H1 (cell line): ENCODE measurements at regions not wholly inside any gene's neighbourhood (a gene's known extent, or its start where the extent isn't known, plus 50 kb on each side); places are given as distances from the start of the nearest gene placed in this dataset.

Experiments
- CTCF ChIA-PET: fragments of 300-600 bp; sonication (Branson Sonifier 250); formaldehyde crosslinking; loops from one replicate; lab custom pipeline; 2021; ENCODE audit not compliant: partially characterized antibody; lab: Charles Lee
- POLR2A ChIA-PET: fragments of 300-600 bp; sonication (Branson Sonifier 250); formaldehyde crosslinking; loops from one replicate; lab custom pipeline; 2021; ENCODE audit warnings: inconsistent platforms; ENCODE audit not compliant: partially characterized antibody; lab: Charles Lee
- DNase-seq, 2 experiments: peaks; one replicate each; pipeline versions ENCODE4 v3.0.0 to v3.0.0-alpha.2; 2010 to 2022; ENCODE audit warnings: low spot score in 2 of 2, low read depth in 1 of 2, mixed read lengths in 1 of 2
- FAIRE-seq: peaks from 2 replicates; lab custom pipeline; 2011; peaks lifted over from hg19 to GRCh38; lab: Jason Lieb, UNC
- H2AFZ ChIP-seq: 2 replicates; pipeline ENCODE4 v1.8.1; 2012; ENCODE audit warnings: low read length, inconsistent platforms
- H2AK5ac ChIP-seq: 2 replicates; pipeline ENCODE4 v1.6.1; 2013; ENCODE audit warnings: low read depth, low read length
- H2BK120ac ChIP-seq: replicated peaks from 2 replicates; pipeline ENCODE3; 2013; ENCODE audit warnings: low read depth, low read length, inconsistent platforms
- H2BK12ac ChIP-seq: 2 replicates; pipeline ENCODE4 v1.6.1; 2013; ENCODE audit warnings: low read depth, low read length
- H2BK15ac ChIP-seq: 2 replicates; pipeline ENCODE4 v1.6.1; 2013; ENCODE audit warnings: low read length
- H2BK20ac ChIP-seq: 2 replicates; pipeline ENCODE4 v1.6.1; 2013; ENCODE audit warnings: low read length
- H2BK5ac ChIP-seq: 2 replicates; pipeline ENCODE4 v1.6.1; 2013; ENCODE audit warnings: low read depth, low read length
- H3K14ac ChIP-seq: 2 replicates; pipeline ENCODE4 v1.6.1; 2013; ENCODE audit warnings: inconsistent platforms; ENCODE audit not compliant: insufficient read length
- H3K18ac ChIP-seq: 2 replicates; pipeline ENCODE4 v1.6.1; 2013; ENCODE audit warnings: low read length; ENCODE audit errors: extremely low read depth
- H3K23ac ChIP-seq: 2 replicates; pipeline ENCODE4 v1.6.1; 2013; ENCODE audit warnings: inconsistent platforms; ENCODE audit not compliant: insufficient read length
- H3K23me2 ChIP-seq: 2 replicates; pipeline ENCODE4 v1.6.1; 2013; ENCODE audit warnings: low read depth, low read length
- H3K27ac ChIP-seq: 2 replicates; pipeline ENCODE4 v1.6.1; 2011; ENCODE audit warnings: low read depth, low read length, inconsistent platforms
- H3K27me3 ChIP-seq, 4 experiments: replicated peaks in 1 of 4; 1 replicate in 1 of 4; 2 replicates in 3 of 4; pipeline versions ENCODE4 v1.6.1 to v1.8.1; 2011 to 2013; ENCODE audit warnings: low read length in 3 of 4, mild to moderate bottlenecking in 3 of 4, inconsistent platforms in 2 of 4, mixed read lengths in 2 of 4, moderate library complexity in 1 of 4; ENCODE audit not compliant: control insufficient read depth in 3 of 4, insufficient read depth in 3 of 4; ENCODE audit errors: extremely low read depth in 1 of 4
- H3K36me3 ChIP-seq, 4 experiments: 2 replicates each; pipeline versions ENCODE4 v1.6.1 to v1.8.1; 2011 to 2013; ENCODE audit warnings: mild to moderate bottlenecking in 4 of 4, low read length in 3 of 4, moderate library complexity in 2 of 4, control low read depth in 1 of 4, inconsistent platforms in 1 of 4; ENCODE audit not compliant: insufficient read depth in 4 of 4, control insufficient read depth in 2 of 4
- H3K4ac ChIP-seq: replicated peaks from 2 replicates; pipeline ENCODE3; 2013; ENCODE audit warnings: low read length, low read depth, mixed read lengths, inconsistent platforms; ENCODE audit not compliant: insufficient read length
- H3K4me1 ChIP-seq, 4 experiments: replicated peaks in 1 of 4; 1 replicate in 1 of 4; 2 replicates in 3 of 4; pipeline versions ENCODE4 v1.6.1 to v1.8.1; 2011 to 2013; ENCODE audit warnings: low read length in 3 of 4, inconsistent platforms in 2 of 4, mixed read lengths in 1 of 4; ENCODE audit not compliant: insufficient read depth in 4 of 4, control insufficient read depth in 3 of 4
- H3K4me2 ChIP-seq, 2 experiments: 2 replicates each; pipeline versions ENCODE4 v1.6.1 to v1.8.1; 2011 to 2013; ENCODE audit warnings: low read depth in 2 of 2, low read length in 2 of 2, control low read depth in 1 of 2, inconsistent platforms in 1 of 2, mild to moderate bottlenecking in 1 of 2; ENCODE audit not compliant: insufficient read depth in 1 of 2
- H3K4me3 ChIP-seq, 4 experiments: fragments of 200-600, 300-600 bp in 1 of 4; sonication (generic), shearing (Covaris generic), sonication (Bioruptor Twin) in 1 of 4; 2 replicates each; pipeline versions ENCODE4 v1.5.1 to v1.8.1; 2011 to 2016; ENCODE audit warnings: low read length in 4 of 4, low read depth in 3 of 4, control low read depth in 2 of 4, inconsistent platforms in 2 of 4, mild to moderate bottlenecking in 2 of 4, mixed read lengths in 1 of 4, moderate library complexity in 1 of 4; ENCODE audit not compliant: insufficient read depth in 2 of 4; ENCODE audit errors: extremely low read depth in 1 of 4
- H3K56ac ChIP-seq: replicated peaks from 2 replicates; pipeline ENCODE3; 2013; ENCODE audit warnings: low read depth, mild to moderate bottlenecking, mixed read lengths, low read length, inconsistent platforms; ENCODE audit not compliant: insufficient read length
- H3K79me1 ChIP-seq: 2 replicates; pipeline ENCODE4 v1.6.1; 2013; ENCODE audit warnings: low read depth, low read length, control low read depth
- H3K79me2 ChIP-seq, 2 experiments: 2 replicates each; pipeline versions ENCODE4 v1.6.1 to v1.8.1; 2012 to 2013; ENCODE audit warnings: low read length in 2 of 2, mild to moderate bottlenecking in 2 of 2, inconsistent platforms in 1 of 2; ENCODE audit not compliant: insufficient read depth in 2 of 2, control insufficient read depth in 1 of 2
- H3K9ac ChIP-seq, 4 experiments: replicated peaks in 1 of 4; 1 replicate in 1 of 4; 2 replicates in 3 of 4; pipeline versions ENCODE4 v1.6.1 to v1.8.1; 2011 to 2013; ENCODE audit warnings: low read depth in 3 of 4, low read length in 3 of 4, control low read depth in 2 of 4, mild to moderate bottlenecking in 2 of 4, moderate library complexity in 2 of 4, inconsistent platforms in 1 of 4; ENCODE audit errors: extremely low read depth in 1 of 4
- H3K9me3 ChIP-seq, 2 experiments: 2 replicates each; pipeline versions ENCODE4 v1.6.1 to v1.8.1; 2012 to 2013; ENCODE audit warnings: mild to moderate bottlenecking in 2 of 2, moderate library complexity in 2 of 2, control low read depth in 1 of 2, inconsistent platforms in 1 of 2, low read depth in 1 of 2, low read length in 1 of 2, mixed read lengths in 1 of 2; ENCODE audit not compliant: insufficient read depth in 2 of 2
- H4K20me1 ChIP-seq, 2 experiments: replicated peaks in 1 of 2; 2 replicates each; pipeline versions ENCODE3 to v1.8.1; 2011 to 2013; ENCODE audit warnings: inconsistent platforms in 2 of 2, low read length in 2 of 2, mild to moderate bottlenecking in 1 of 2; ENCODE audit not compliant: insufficient read depth in 2 of 2, control insufficient read depth in 1 of 2
- H4K5ac ChIP-seq: 2 replicates; pipeline ENCODE4 v1.6.1; 2013; ENCODE audit warnings: low read length, low read depth, mixed read lengths, inconsistent platforms; ENCODE audit not compliant: insufficient read length
- H4K8ac ChIP-seq: 2 replicates; pipeline ENCODE4 v1.8.0; 2013; ENCODE audit warnings: mild to moderate bottlenecking, moderate library complexity, low read length, inconsistent platforms; ENCODE audit not compliant: insufficient read depth; ENCODE audit errors: extremely low read depth
- H4K91ac ChIP-seq: replicated peaks from 2 replicates; pipeline ENCODE3; 2013; ENCODE audit warnings: low read length, mixed read lengths, inconsistent platforms; ENCODE audit not compliant: insufficient read length
- KDM1A ChIP-seq: fragments of 200-600, 300-600 bp; sonication (generic); IDR thresholded peaks from 2 replicates; pipeline ENCODE4 v1.7.1; 2016; ENCODE audit warnings: mild to moderate bottlenecking, low read length, borderline replicate concordance
- KDM5A ChIP-seq: fragments of 200-600 bp; IDR thresholded peaks from 2 replicates; pipeline ENCODE4 v1.7.1; 2012; ENCODE audit warnings: mild to moderate bottlenecking, low read length, inconsistent platforms, mixed read lengths
- POLR2A ChIP-seq, 2 experiments: IDR thresholded peaks; 1 replicate in 1 of 2; 2 replicates in 1 of 2; pipeline ENCODE4 v1.6.1; 2011; ENCODE audit warnings: low read depth in 2 of 2, low read length in 2 of 2, mild to moderate bottlenecking in 2 of 2; ENCODE audit errors: control extremely low read depth in 1 of 2
- RFX5 ChIP-seq: IDR thresholded peaks from 2 replicates; pipeline ENCODE4 v1.6.1; 2011; ENCODE audit warnings: low read depth, low read length, improper control_type of control experiment, borderline replicate concordance
- RXRA ChIP-seq: IDR thresholded peaks from 2 replicates; pipeline ENCODE4 v1.6.1; 2011; ENCODE audit warnings: low read depth, mild to moderate bottlenecking, low read length, moderate library complexity; ENCODE audit not compliant: insufficient read depth
- SIN3A ChIP-seq, 2 experiments: IDR thresholded peaks in 1 of 2; conservative IDR thresholded peaks in 1 of 2; 2 replicates each; pipeline ENCODE4 v1.6.1; 2011 to 2012; ENCODE audit warnings: low read length in 2 of 2, improper control_type of control experiment in 1 of 2, low read depth in 1 of 2, mild to moderate bottlenecking in 1 of 2
- TBP ChIP-seq: IDR thresholded peaks from 2 replicates; pipeline ENCODE4 v1.6.1; 2011; ENCODE audit warnings: low read depth, low read length, improper control_type of control experiment
- TEAD4 ChIP-seq: IDR thresholded peaks from 2 replicates; pipeline ENCODE4 v1.6.1; 2012; ENCODE audit warnings: low read depth, low read length, inconsistent platforms, mixed read lengths
- WGBS, 2 experiments: shearing (Covaris generic) in 1 of 2; methylation state at CpG; one replicate each; pipeline versions ENCODE4 v1.1.6 to v1.1.7; 2013 to 2015; ENCODE audit warnings: low lambda C conversion rate in 2 of 2, mixed read lengths in 2 of 2, inconsistent platforms in 1 of 2, low coverage in 1 of 2, missing lambda C conversion rate in 1 of 2; ENCODE audit not compliant: insufficient replicate concordance in 2 of 2, insufficient coverage in 1 of 2, insufficient read length in 1 of 2; ENCODE audit errors: extremely low coverage in 1 of 2, missing lambda C conversion rate in 1 of 2; 5-methylcytosine and 5-hydroxymethylcytosine counted together
- TF ChIP-seq, protein P1 (sequence below): IDR thresholded peaks from 2 replicates; pipeline ENCODE4 v1.6.1; 2011; ENCODE audit warnings: low read length, improper control_type of control experiment

DNA sequence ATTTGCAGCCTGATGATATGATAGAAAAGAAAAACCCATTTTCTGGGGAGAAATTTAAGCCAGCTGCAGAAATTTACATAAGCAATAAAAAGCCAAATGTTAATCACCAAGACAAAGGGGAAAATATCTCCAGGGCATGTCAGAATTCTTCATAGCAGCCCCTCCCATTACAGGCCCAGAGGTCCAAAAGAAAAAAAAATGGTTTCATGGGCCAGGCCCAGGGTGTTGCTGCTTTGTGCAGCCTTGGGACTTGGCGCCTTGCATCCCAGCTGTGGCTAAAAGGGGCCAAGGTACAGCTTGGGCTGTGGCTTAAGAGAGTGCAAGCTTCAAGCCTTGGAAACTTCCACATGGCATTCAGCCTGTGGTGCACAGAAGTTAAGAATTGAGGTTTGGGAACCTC, 97.9 kb upstream of the CDX4 start:
- H3K23me2 ChIP-seq = no peaks in the 10 kb centered on the region
- H3K9me3 ChIP-seq = no peaks in the 10 kb centered on the region
- no peak overlapping the region for H3K14ac ChIP-seq
- DNase-seq = no peak
- POLR2A ChIA-PET = no interaction called here
- H3K23ac ChIP-seq = no peak overlapping the region
- no peak for FAIRE-seq
- no peak overlapping the region for H2AFZ ChIP-seq
- H2AK5ac ChIP-seq = no peak overlapping the region
- H3K9ac ChIP-seq = no peak overlapping the region
- no peak overlapping the region for H3K18ac ChIP-seq
- no peak overlapping the region for H3K4me2 ChIP-seq
- H3K4me3 ChIP-seq = no peak overlapping the region
- no peak overlapping the region for H2BK120ac ChIP-seq
- H2BK15ac ChIP-seq = no peak overlapping the region
- no peaks in the 10 kb centered on the region for H4K20me1 ChIP-seq
- H3K79me2 ChIP-seq = no peaks in the 10 kb centered on the region
- no peaks in the 10 kb centered on the region for H3K36me3 ChIP-seq
- H3K4me1 ChIP-seq = no peaks in the 10 kb centered on the region
- no peak overlapping the region for H4K8ac ChIP-seq
- H3K4ac ChIP-seq = no peak overlapping the region
- no peak overlapping the region for H3K56ac ChIP-seq
- H4K91ac ChIP-seq = no peak overlapping the region
- CTCF ChIA-PET = no interaction called here
- no CpG with 5 or more reads among the region's 1 CpG for WGBS, 2 experiments
- H4K5ac ChIP-seq = no peak overlapping the region
- H3K27me3 ChIP-seq = no peaks in the 10 kb centered on the region
- H2BK20ac ChIP-seq = no peak overlapping the region
- H3K27ac ChIP-seq = no peak overlapping the region
- no peak overlapping the region for H2BK5ac ChIP-seq
- H3K79me1 ChIP-seq = no peaks in the 10 kb centered on the region
- H2BK12ac ChIP-seq = no peak overlapping the region
- TF ChIP-seq, protein P1, sequence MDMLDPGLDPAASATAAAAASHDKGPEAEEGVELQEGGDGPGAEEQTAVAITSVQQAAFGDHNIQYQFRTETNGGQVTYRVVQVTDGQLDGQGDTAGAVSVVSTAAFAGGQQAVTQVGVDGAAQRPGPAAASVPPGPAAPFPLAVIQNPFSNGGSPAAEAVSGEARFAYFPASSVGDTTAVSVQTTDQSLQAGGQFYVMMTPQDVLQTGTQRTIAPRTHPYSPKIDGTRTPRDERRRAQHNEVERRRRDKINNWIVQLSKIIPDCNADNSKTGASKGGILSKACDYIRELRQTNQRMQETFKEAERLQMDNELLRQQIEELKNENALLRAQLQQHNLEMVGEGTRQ = no peak
- TF ChIP-seq KDM5A (no peak), RXRA (no peak), TEAD4 (no peak), SIN3A (conservative IDR thresholded peaks at IDR 0.05 in 1 of 2, IDR thresholded peaks at IDR 0.05 in 1 of 2; ENCODE audit: low read depth in 1 of 2, low read length in 2 of 2) (no peak), RFX5 (no peak), KDM1A (no peak), POLR2A (IDR thresholded peaks at IDR 0.05; ENCODE audit: control extremely low read depth in 1 of 2, low read depth in 2 of 2, low read length in 2 of 2) (no peak), TBP (no peak)
